22Rv1 (cell line): ENCODE measurements at regions not wholly inside any gene's neighbourhood (a gene's known extent, or its start where the extent isn't known, plus 50 kb on each side); places are given as distances from the start of the nearest gene placed in this dataset.

Experiments
- CTCF ChIP-seq: fragments of 450-650 bp; IDR thresholded peaks from 2 replicates; pipeline ENCODE4 v1.5.1; 2017; ENCODE audit warnings: mild to moderate bottlenecking
- ZFX ChIP-seq: fragments of 450-650 bp; IDR thresholded peaks from 2 replicates; pipeline ENCODE4 v1.6.1; 2017; ENCODE audit warnings: antibody characterized with exemption, borderline replicate concordance

- TF ChIP-seq CTCF: no peak
- no peak for TF ChIP-seq ZFX
These were observed 92.6 kb downstream of the MYL12B start for GRCh38 chr18:3354506-3354905.
